Natural killer cell treated with Interleukin-12 subunit alpha and Interleukin-12 subunit beta and Interleukin-15 and Interleukin-18, amount 100 ng/mL, for 72 hours (primary cell): ENCODE measurements at regions not wholly inside any gene's neighbourhood (a gene's known extent, or its start where the extent isn't known, plus 50 kb on each side); places are given as distances from the start of the nearest gene placed in this dataset.

Source experiments
- ATAC-seq, 2 donors: fragments of 150-1000 bp; cut with Tn5 transposase in 1 of 2; sonication (Bioruptor Pico), chemical (Tn5 transposase) in 1 of 2; 2 replicates each; pipeline ENCODE4 v1.10.0; 2021
- DNase-seq: peaks from one replicate; pipeline ENCODE4 v3.0.0; 2022; ENCODE audit warnings: low spot score
- H3K27ac Mint-ChIP-seq, 2 donors: 1 replicate in 1 of 2; 2 replicates in 1 of 2; pipeline ENCODE4 v1.8.0; 2022; ENCODE audit warnings: mixed read lengths in 2 of 2, mild to moderate bottlenecking in 1 of 2, moderate library complexity in 1 of 2
- H3K27me3 Mint-ChIP-seq, 2 donors: 1 replicate in 1 of 2; 2 replicates in 1 of 2; pipeline ENCODE4 v1.8.0; 2022; ENCODE audit warnings: mixed read lengths in 2 of 2
- H3K36me3 Mint-ChIP-seq: one replicate; pipeline ENCODE4 v1.8.0; 2022; ENCODE audit warnings: mixed read lengths
- H3K4me1 Mint-ChIP-seq, 2 donors: 1 replicate in 1 of 2; 2 replicates in 1 of 2; pipeline ENCODE4 v1.8.0; 2022; ENCODE audit warnings: low read depth in 2 of 2, mixed read lengths in 2 of 2, mild to moderate bottlenecking in 1 of 2
- H3K4me3 Mint-ChIP-seq: one replicate; pipeline ENCODE4 v1.8.0; 2022; ENCODE audit warnings: mixed read lengths
- H3K9me3 Mint-ChIP-seq: 2 replicates; pipeline ENCODE4 v1.8.0; 2022; ENCODE audit warnings: mixed read lengths

- ATAC-seq (no peak), DNase-seq (no peak)
- H3K27me3 Mint-ChIP-seq, result peaks cover 0 to 3% of the 10 kb centered on the region in 2 donors
- no peaks in the 10 kb centered on the region for H3K36me3 Mint-ChIP-seq
- no peaks in the 10 kb centered on the region for H3K4me1 Mint-ChIP-seq
- no peak overlapping the region for H3K4me3 Mint-ChIP-seq
- H3K9me3 Mint-ChIP-seq, result no peaks in the 10 kb centered on the region
- no peak overlapping the region for H3K27ac Mint-ChIP-seq
These were observed 734.5 kb upstream of the ACVR2A start for GRCh38 chr2:147110317-147110716.

DNA sequence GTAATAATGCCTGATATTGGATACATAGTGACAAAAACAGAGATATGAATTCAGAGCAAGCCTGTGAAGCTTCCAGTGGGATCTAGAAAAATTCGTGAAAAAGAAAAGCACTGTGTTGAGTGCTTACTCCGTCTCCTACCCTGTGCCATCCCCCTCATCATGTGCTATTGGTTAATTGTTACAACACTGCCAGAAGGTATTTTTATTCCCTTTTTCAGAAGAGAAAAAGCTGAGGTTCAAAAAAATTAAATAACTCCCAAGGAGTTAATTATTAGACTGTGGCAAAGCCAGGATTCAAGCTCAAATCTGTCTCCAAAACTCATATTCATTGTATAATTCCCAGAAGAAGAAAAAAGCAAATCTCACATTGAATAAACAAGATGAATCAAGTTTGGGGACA lies 735.5 kb upstream of the ACVR2A start:
- Mint-ChIP-seq H3K9me3 (no peaks in the 10 kb centered on the region), H3K27me3 (peaks cover 0 to 6% of the 10 kb centered on the region in 2 donors), H3K27ac (no peak overlapping the region), H3K4me3 (no peak overlapping the region), H3K36me3 (no peaks in the 10 kb centered on the region), H3K4me1 (no peaks in the 10 kb centered on the region)
- DNase-seq (no peak), ATAC-seq (no peak)

- Mint-ChIP-seq H3K27me3 (peaks cover 0 to 6% of the 10 kb centered on the region in 2 donors), H3K9me3 (no peaks in the 10 kb centered on the region), H3K36me3 (no peaks in the 10 kb centered on the region), H3K4me1 (no peaks in the 10 kb centered on the region), H3K4me3 (no peak overlapping the region), H3K27ac (no peak overlapping the region)
- DNase-seq (no peak), ATAC-seq (no peak)
These were observed 736.3 kb upstream of the ACVR2A start for GRCh38 chr2:147108548-147108947.

DNA sequence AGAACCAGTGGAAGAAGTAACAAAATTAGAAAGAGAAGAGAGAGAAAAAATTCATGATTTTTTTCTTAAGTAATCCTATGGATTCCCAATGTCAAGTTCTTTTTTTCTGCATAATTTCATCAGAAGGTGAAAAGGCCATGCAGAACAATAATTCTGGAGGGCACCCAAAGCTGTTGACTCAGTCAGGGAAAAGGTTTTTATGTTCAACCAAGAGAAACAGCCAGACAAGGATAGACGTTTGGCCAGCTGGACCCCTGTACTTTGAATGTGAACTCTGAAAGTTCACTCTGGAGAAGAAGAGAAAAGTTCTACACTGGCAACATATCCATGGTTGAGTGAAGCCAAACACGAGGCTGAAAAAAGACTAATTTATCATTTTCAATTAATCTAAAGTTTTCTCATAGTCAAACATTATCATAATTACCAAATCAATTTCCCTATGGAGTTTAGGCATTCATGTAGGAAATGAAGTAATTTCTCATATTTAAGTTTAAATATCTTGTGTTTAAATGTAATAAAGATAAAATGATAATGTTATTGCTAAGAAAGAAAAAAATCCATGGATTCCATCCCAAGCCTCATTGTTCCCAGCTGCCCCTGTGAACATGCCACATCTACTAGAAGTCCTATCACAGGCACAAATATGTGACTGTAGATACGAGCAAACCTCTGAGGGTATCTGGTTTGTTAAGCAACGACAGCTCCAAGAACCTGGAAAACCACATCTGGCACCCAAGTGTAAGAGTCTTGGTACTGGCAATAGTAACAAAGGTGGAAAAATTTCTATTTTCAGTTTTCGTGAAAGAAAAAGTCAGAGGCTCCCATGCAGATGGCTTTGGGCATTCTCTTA lies 742.7 kb upstream of the ACVR2A start:
- Mint-ChIP-seq H3K9me3 (no peaks in the 10 kb centered on the region), H3K4me3 (no peak overlapping the region), H3K36me3 (no peaks in the 10 kb centered on the region), H3K27ac (no peak overlapping the region), H3K4me1 (no peaks in the 10 kb centered on the region), H3K27me3 (peaks cover 0 to 10% of the 10 kb centered on the region in 2 donors)
- no peak for DNase-seq
- no peak for ATAC-seq

DNA sequence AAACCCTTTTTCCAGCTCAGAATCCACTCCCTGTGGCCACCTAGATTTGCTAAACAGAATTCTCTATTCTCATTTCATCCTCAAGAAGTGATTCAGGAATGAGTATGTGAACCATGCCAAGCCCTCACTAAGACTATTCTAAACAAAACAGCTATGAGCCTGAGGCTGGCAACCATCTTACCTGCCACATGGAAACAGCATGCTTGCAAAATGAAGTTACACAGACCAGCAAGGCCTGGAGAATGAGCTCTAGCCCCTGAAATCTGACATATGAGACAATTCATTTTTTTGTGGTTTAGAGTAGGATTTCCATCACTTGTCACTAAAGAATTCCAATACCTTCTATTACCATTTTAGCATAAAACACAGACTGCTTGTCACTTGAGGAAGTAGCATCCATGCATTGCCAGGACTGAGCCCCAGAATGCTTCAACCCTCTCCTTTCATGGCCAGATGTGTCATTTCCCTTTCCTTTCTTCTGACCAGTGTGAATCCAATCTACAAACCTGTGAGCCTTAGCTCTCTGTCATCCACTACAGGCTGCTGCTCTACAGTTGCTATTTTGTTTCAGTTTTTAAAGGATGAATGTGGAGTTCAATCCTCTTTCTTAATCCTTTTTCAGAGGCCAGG lies 744.3 kb upstream of the ACVR2A start:
- no peaks in the 10 kb centered on the region for H3K9me3 Mint-ChIP-seq
- ATAC-seq (no peak), DNase-seq (no peak)
- H3K36me3 Mint-ChIP-seq, result no peaks in the 10 kb centered on the region
- no peak overlapping the region for H3K27ac Mint-ChIP-seq
- H3K4me1 Mint-ChIP-seq, result no peaks in the 10 kb centered on the region
- peaks cover 0 to 10% of the 10 kb centered on the region in 2 donors for H3K27me3 Mint-ChIP-seq
- no peak overlapping the region for H3K4me3 Mint-ChIP-seq

DNA sequence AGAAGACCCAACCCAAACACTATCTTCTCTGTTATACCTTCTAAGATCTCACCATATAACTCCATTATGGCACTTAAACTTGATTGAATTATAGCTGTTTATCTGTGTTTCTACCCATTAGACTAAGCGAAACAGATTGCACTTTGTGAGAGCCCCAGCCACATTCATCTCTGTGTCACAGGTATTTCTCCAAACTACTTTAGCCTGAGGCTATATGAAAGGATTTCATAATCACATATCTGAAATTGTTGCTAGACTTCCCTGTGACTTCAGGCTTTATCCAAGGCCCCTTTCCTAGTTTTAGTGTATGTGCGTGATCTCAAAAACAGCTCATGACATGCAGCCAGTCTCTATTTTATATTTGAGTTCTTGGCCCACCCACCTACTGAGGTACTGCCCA lies 745.0 kb upstream of the ACVR2A start:
- H3K36me3 Mint-ChIP-seq, result no peaks in the 10 kb centered on the region
- peaks cover 2 to 10% of the 10 kb centered on the region in 2 donors for H3K27me3 Mint-ChIP-seq
- no peaks in the 10 kb centered on the region for H3K9me3 Mint-ChIP-seq
- ATAC-seq, result no peak
- H3K4me1 Mint-ChIP-seq, result no peaks in the 10 kb centered on the region
- no peak overlapping the region for H3K27ac Mint-ChIP-seq
- DNase-seq, result no peak
- no peak overlapping the region for H3K4me3 Mint-ChIP-seq

GRCh38 chr2:147098940-147099339 lies 745.9 kb upstream of the ACVR2A start:
- H3K4me3 Mint-ChIP-seq, result no peak overlapping the region

DNA sequence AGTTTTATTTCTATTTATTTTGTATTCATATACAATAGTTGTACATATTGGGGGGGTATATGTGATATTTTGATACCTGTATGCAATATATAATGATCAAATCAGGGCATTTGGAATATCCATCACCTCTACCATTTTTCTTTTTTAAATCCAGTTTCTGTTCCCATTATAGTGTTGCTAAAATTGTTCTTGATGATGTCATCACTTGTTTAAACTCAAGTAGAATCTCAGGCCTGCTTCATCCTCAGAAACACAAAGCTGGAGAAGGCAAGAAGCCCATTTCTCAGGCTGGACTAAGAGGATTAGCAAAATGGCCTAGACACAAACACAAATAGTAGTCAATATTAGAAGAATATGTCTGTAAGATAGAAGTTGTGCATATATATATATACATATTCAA lies 747.1 kb upstream of the ACVR2A start:
- no peaks in the 10 kb centered on the region for H3K4me1 Mint-ChIP-seq
- H3K4me3 Mint-ChIP-seq, result no peak overlapping the region
- ATAC-seq (no peak), DNase-seq (no peak)
- H3K27ac Mint-ChIP-seq, result no peak overlapping the region
- peaks cover 10 to 12% of the 10 kb centered on the region in 2 donors for H3K27me3 Mint-ChIP-seq
- H3K36me3 Mint-ChIP-seq, result no peaks in the 10 kb centered on the region
- no peaks in the 10 kb centered on the region for H3K9me3 Mint-ChIP-seq

More at GRCh38 chr2:147098940-147099339, 745.9 kb upstream of the ACVR2A start:
- Mint-ChIP-seq H3K27ac (no peak overlapping the region), H3K4me1 (no peaks in the 10 kb centered on the region), H3K36me3 (no peaks in the 10 kb centered on the region), H3K27me3 (peaks cover 10 to 14% of the 10 kb centered on the region in 2 donors), H3K9me3 (no peaks in the 10 kb centered on the region)
- no peak for ATAC-seq
- DNase-seq, result no peak

GRCh38 chr2:147096671-147097070 lies 748.2 kb upstream of the ACVR2A start:
- H3K4me3 Mint-ChIP-seq, result no peak overlapping the region
- no peak for DNase-seq
- no peak overlapping the region for H3K27ac Mint-ChIP-seq
- H3K4me1 Mint-ChIP-seq, result no peaks in the 10 kb centered on the region
- H3K9me3 Mint-ChIP-seq, result no peaks in the 10 kb centered on the region
- ATAC-seq, result no peak
- H3K27me3 Mint-ChIP-seq, result peaks cover 10% of the 10 kb centered on the region in 2 donors
- no peaks in the 10 kb centered on the region for H3K36me3 Mint-ChIP-seq

DNA sequence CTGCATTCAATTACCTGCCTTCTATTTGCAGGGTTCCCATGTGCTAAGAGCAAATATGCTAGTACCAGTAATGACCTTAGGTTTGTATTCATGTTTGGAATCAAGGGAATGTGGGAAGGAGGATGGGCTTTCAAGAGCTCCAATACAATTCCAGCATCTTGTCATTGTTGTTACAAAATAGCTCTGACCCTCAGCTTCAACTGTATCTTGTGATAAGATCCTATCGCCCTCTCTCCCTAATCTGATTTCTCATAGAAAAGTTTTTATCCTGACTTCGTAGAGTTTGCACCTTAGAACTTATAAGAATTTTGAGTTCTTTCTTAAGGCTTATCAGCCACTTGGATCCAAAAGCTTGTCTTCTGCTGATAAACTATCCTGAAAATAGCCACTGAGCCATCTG lies 749.5 kb upstream of the ACVR2A start:
- peaks cover 10 to 11% of the 10 kb centered on the region in 2 donors for H3K27me3 Mint-ChIP-seq
- H3K4me1 Mint-ChIP-seq, result no peaks in the 10 kb centered on the region
- no peak overlapping the region for H3K27ac Mint-ChIP-seq
- no peak for DNase-seq
- no peak overlapping the region for H3K4me3 Mint-ChIP-seq
- no peaks in the 10 kb centered on the region for H3K9me3 Mint-ChIP-seq
- no peaks in the 10 kb centered on the region for H3K36me3 Mint-ChIP-seq
- ATAC-seq, result no peak

DNA sequence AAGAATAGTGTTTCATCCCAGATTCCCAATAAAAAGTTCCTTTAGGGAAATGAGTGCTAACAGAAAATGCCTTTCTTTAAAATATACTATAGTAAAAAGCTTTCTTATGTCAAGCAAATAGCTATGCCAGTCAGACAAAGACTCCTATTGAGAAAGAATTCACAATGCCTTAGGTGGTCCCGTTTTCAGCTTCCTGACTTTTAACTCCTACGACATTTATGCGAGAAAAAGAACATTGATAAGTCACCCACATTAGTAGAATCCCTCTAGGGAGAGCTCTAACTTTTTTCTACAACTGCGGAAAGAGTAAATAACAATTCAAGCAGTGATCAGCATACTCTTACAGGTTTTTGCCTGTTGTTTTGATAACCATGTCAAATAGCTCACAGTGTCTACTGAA lies 750.8 kb upstream of the ACVR2A start:
- ATAC-seq (no peak), DNase-seq (no peak)
- Mint-ChIP-seq H3K4me1 (no peaks in the 10 kb centered on the region), H3K36me3 (no peaks in the 10 kb centered on the region), H3K27me3 (peaks cover 10 to 13% of the 10 kb centered on the region in 2 donors), H3K27ac (no peak overlapping the region), H3K4me3 (no peak overlapping the region), H3K9me3 (no peaks in the 10 kb centered on the region)

- Mint-ChIP-seq H3K9me3 (no peaks in the 10 kb centered on the region), H3K27me3 (peaks cover 10 to 13% of the 10 kb centered on the region in 2 donors), H3K4me1 (no peaks in the 10 kb centered on the region), H3K27ac (no peak overlapping the region), H3K36me3 (no peaks in the 10 kb centered on the region), H3K4me3 (no peak overlapping the region)
- DNase-seq (no peak), ATAC-seq (no peak)
These were observed 752.6 kb upstream of the ACVR2A start for GRCh38 chr2:147092266-147092665.

GRCh38 chr2:147091448-147091847 lies 753.4 kb upstream of the ACVR2A start:
- Mint-ChIP-seq H3K4me3 (no peak overlapping the region), H3K9me3 (no peaks in the 10 kb centered on the region), H3K36me3 (no peaks in the 10 kb centered on the region), H3K4me1 (no peaks in the 10 kb centered on the region), H3K27ac (no peak overlapping the region), H3K27me3 (peaks cover 10 to 13% of the 10 kb centered on the region in 2 donors)
- DNase-seq (no peak), ATAC-seq (no peak)

DNA sequence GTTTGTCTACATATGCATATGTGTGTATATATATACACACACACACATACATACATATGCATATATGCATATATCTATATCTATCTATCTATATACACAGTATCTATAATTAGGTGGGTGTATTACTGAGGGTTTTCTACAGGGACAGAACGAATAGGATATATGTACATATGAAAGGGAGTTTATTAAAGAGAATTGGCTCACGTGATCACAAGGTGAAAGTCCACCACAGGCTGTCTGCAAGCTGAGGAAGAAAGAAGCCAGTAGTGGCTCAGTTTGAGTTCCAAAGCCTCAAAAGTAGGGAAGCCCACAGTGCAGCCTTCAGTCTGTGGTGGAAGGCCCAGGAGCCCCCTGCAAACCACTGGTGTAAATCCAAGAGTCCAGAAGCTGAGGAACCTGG lies 756.0 kb upstream of the ACVR2A start:
- Mint-ChIP-seq H3K9me3 (no peaks in the 10 kb centered on the region), H3K27ac (no peak overlapping the region), H3K4me1 (no peaks in the 10 kb centered on the region), H3K4me3 (no peak overlapping the region), H3K36me3 (no peaks in the 10 kb centered on the region), H3K27me3 (peaks cover 7 to 13% of the 10 kb centered on the region in 2 donors)
- ATAC-seq, result no peak
- no peak for DNase-seq
